ENCODE measurements at regions not wholly inside any gene's neighbourhood (a gene's known extent, or its start where the extent isn't known, plus 50 kb on each side); places are given as distances from the start of the nearest gene placed in this dataset.

- no TSS peak for BruUV-seq (replicated peaks)
- H4K20me1 ChIP-seq (replicated peaks; ENCODE audit: control insufficient read depth, extremely low read depth, insufficient read depth, low read length) = no peaks in the 10 kb centered on the region
- no peaks in the 10 kb centered on the region for H3K9me1 ChIP-seq (replicated peaks; ENCODE audit: control insufficient read depth, extremely low read depth, insufficient read depth, low read length)
- CTCF ChIA-PET = no interaction called here
- no peak for TF ChIP-seq CTCF (IDR thresholded peaks at IDR 0.05; ENCODE audit: extremely low read depth in 1 of 2, insufficient read depth in 1 of 2, low read depth in 1 of 2, low read length in 2 of 2)
- TF ChIP-seq, protein P1, sequence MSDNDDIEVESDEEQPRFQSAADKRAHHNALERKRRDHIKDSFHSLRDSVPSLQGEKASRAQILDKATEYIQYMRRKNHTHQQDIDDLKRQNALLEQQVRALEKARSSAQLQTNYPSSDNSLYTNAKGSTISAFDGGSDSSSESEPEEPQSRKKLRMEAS (IDR thresholded peaks at IDR 0.05; ENCODE audit: insufficient read depth, insufficient read length) = no peak
- no peak for TF ChIP-seq GATA2 (IDR thresholded peaks at IDR 0.05; ENCODE audit: insufficient read depth, insufficient read length, low read depth, low read length)
- no peak for TF ChIP-seq FOS (IDR thresholded peaks at IDR 0.05; ENCODE audit: borderline replicate concordance, insufficient read depth, low read length)
- TF ChIP-seq MYC (IDR thresholded peaks at IDR 0.05; ENCODE audit: low read depth, low read length) = no peak
- TF ChIP-seq JUN (IDR thresholded peaks at IDR 0.05; ENCODE audit: borderline replicate concordance, insufficient read depth, insufficient read length, low read depth) = no peak
- TF ChIP-seq POLR2A (IDR thresholded peaks at IDR 0.05; ENCODE audit: low read depth, low read length) = no peak
- no peak for TF ChIP-seq POLR2AphosphoS5 (IDR thresholded peaks at IDR 0.05; ENCODE audit: insufficient read depth, low read depth, low read length)
- no peak for TF ChIP-seq EZH2 (IDR thresholded peaks at IDR 0.05; ENCODE audit: borderline replicate concordance, low read depth, low read length, severe bottlenecking)
- intact Hi-C loops (cut with micrococcal nuclease) (no loop called here), dilution Hi-C loops (cut with MboI; ENCODE audit: extremely low pct_ligation_motif_present, low sequenced_read_pairs) (no loop called here)
- H3K4me1 ChIP-seq (ENCODE audit: control insufficient read depth, extremely low read depth, insufficient read depth, low read length) = no peaks in the 10 kb centered on the region
- no peaks in the 10 kb centered on the region for H3K79me2 ChIP-seq (ENCODE audit: control insufficient read depth, insufficient read depth, low read length)
- no peak overlapping the region for H3K4me3 ChIP-seq (replicated peaks in 1 of 3; ENCODE audit: insufficient read depth in 1 of 3, low read depth in 1 of 3, low read length in 3 of 3)
- H3K36me3 ChIP-seq (ENCODE audit: control insufficient read depth in 2 of 2, extremely low read depth in 1 of 2, insufficient read depth in 2 of 2, low read length in 2 of 2) = no peaks in the 10 kb centered on the region
- no peak overlapping the region for H2AFZ ChIP-seq (ENCODE audit: low read depth, low read length)
- H3K27ac ChIP-seq (ENCODE audit: insufficient read depth, low read depth, low read length) = no peak overlapping the region
- no peak overlapping the region for H3K4me2 ChIP-seq (ENCODE audit: insufficient read depth, low read length)
- POLR2A ChIA-PET = no interaction called here
- H3K9ac ChIP-seq (replicated peaks; ENCODE audit: extremely low read depth, insufficient read depth, low read length) = no peak overlapping the region
- DNase-seq (ENCODE audit: low read depth, low spot score) (no peak), FAIRE-seq (no peak)
- H3K27me3 ChIP-seq (ENCODE audit: control insufficient read depth in 2 of 2, insufficient read depth in 2 of 2, low read length in 2 of 2) = no peaks in the 10 kb centered on the region
- peaks cover 2% of the 10 kb centered on the region for H3K9me3 ChIP-seq (replicated peaks; ENCODE audit: control insufficient read depth, insufficient read depth, low read length)
Measured at GRCh38 chr6:115071962-115072361, 729.1 kb upstream of the HS3ST5 start.
